Retinal pigment epithelial cell (primary cell): ENCODE measurements at regions not wholly inside any gene's neighbourhood (a gene's known extent, or its start where the extent isn't known, plus 50 kb on each side); places are given as distances from the start of the nearest gene placed in this dataset.
A peak's percentile ranks its signal among the peaks of the same experiment; 100 is the strongest.

ENCODE experiments used
- DNase-seq: peaks from one replicate; pipeline ENCODE4 v3.0.0-alpha.2; 2010; ENCODE audit warnings: low read depth
- H3K4me3 ChIP-seq: 2 replicates; pipeline ENCODE4 v1.5.1; 2011; ENCODE audit warnings: mild to moderate bottlenecking, low read length, control low read depth, moderate library complexity
- CTCF ChIP-seq: conservative IDR thresholded peaks from 2 replicates; pipeline ENCODE4 v1.5.1; 2011; ENCODE audit warnings: low read depth, low read length, control low read depth, inconsistent platforms

- no peak for DNase-seq
- TF ChIP-seq CTCF: no peak
- H3K4me3 ChIP-seq: no peak overlapping the region
These were observed 108.3 kb upstream of the HMHB1 start for GRCh38 chr5:143703659-143704058.

GRCh38 chr5:143701493-143701892 lies 110.5 kb upstream of the HMHB1 start:
- TF ChIP-seq CTCF: no peak

GRCh38 chr5:143700994-143701393 lies 111.0 kb upstream of the HMHB1 start:
- no peak overlapping the region for H3K4me3 ChIP-seq
- DNase-seq: no peak
- peak; percentile 25 for TF ChIP-seq CTCF

More at GRCh38 chr5:143701493-143701892, 110.5 kb upstream of the HMHB1 start:
- H3K4me3 ChIP-seq: no peak overlapping the region
- no peak for DNase-seq

GRCh38 chr5:143699121-143699520 lies 112.8 kb upstream of the HMHB1 start:
- TF ChIP-seq CTCF: no peak
- H3K4me3 ChIP-seq: no peak overlapping the region
- no peak for DNase-seq

- DNase-seq: no peak
- no peak for TF ChIP-seq CTCF
- no peak overlapping the region for H3K4me3 ChIP-seq
These were observed 113.4 kb upstream of the HMHB1 start for GRCh38 chr5:143698574-143698973.

- H3K4me3 ChIP-seq: no peak overlapping the region
- no peak for TF ChIP-seq CTCF
- no peak for DNase-seq
These were observed 115.0 kb upstream of the HMHB1 start for GRCh38 chr5:143696921-143697320.

GRCh38 chr5:143695941-143696340 lies 116.0 kb upstream of the HMHB1 start:
- TF ChIP-seq CTCF: no peak
- no peak overlapping the region for H3K4me3 ChIP-seq
- DNase-seq: no peak
